ENCODE measurements at regions not wholly inside any gene's neighbourhood (a gene's known extent, or its start where the extent isn't known, plus 50 kb on each side); places are given as distances from the start of the nearest gene placed in this dataset.

GRCh38 chr16:47892999-47893398 lies 262.8 kb downstream of the ABCC12 start:
- TF ChIP-seq CTCF (conservative IDR thresholded peaks at IDR 0.05; ENCODE audit: low read depth in 2 of 2) (no peak), REST (IDR thresholded peaks at IDR 0.05; ENCODE audit: unreplicated experiment) (no peak), POLR2AphosphoS5 (IDR thresholded peaks at IDR 0.05; ENCODE audit: low read depth) (no peak), ZNF114 (CRISPR knock-in tag; IDR thresholded peaks at IDR 0.05) (no peak), CREB1 (CRISPR knock-in tag; IDR thresholded peaks at IDR 0.05; ENCODE audit: low read depth) (no peak), EZH2 (IDR thresholded peaks at IDR 0.05; ENCODE audit: low read depth, unreplicated experiment) (no peak), EZH2phosphoT487 (IDR thresholded peaks at IDR 0.05; ENCODE audit: unreplicated experiment) (no peak), JUNB (IDR thresholded peaks at IDR 0.05; ENCODE audit: unreplicated experiment) (no peak), NANOG (IDR thresholded peaks at IDR 0.05; ENCODE audit: borderline replicate concordance) (no peak), ETS1 (IDR thresholded peaks at IDR 0.05) (no peak), ZNF331 (CRISPR knock-in tag; IDR thresholded peaks at IDR 0.05; ENCODE audit: low read depth) (no peak)
